Keratinocyte (primary cell): ENCODE measurements at regions not wholly inside any gene's neighbourhood (a gene's known extent, or its start where the extent isn't known, plus 50 kb on each side); places are given as distances from the start of the nearest gene placed in this dataset.

Source experiments
- DNase-seq: peaks from one replicate; pipeline ENCODE4 v3.0.0-alpha.2; 2011; ENCODE audit warnings: low read depth, missing footprints, low spot score
- FAIRE-seq: peaks from 2 replicates; lab custom pipeline; 2011; peaks lifted over from hg19 to GRCh38; lab: Jason Lieb, UNC
- H2AFZ ChIP-seq: 2 replicates; pipeline ENCODE4 v1.6.0; 2012; ENCODE audit warnings: low read length, control low read depth, inconsistent platforms; ENCODE audit not compliant: control insufficient read depth
- H3K27ac ChIP-seq: 2 replicates; pipeline ENCODE4 v1.5.1; 2011; ENCODE audit warnings: low read length; ENCODE audit not compliant: control insufficient read depth, insufficient read depth
- H3K27me3 ChIP-seq: 3 replicates; pipeline ENCODE4 v1.6.0; 2011; ENCODE audit warnings: low read length; ENCODE audit not compliant: control insufficient read depth, insufficient read depth; ENCODE audit errors: extremely low read depth
- H3K36me3 ChIP-seq, 2 experiments: 2 replicates in 1 of 2; 3 replicates in 1 of 2; pipeline ENCODE4 v1.5.1; 2011; ENCODE audit warnings: low read length in 2 of 2, mild to moderate bottlenecking in 1 of 2; ENCODE audit not compliant: control insufficient read depth in 2 of 2, insufficient read depth in 2 of 2; ENCODE audit errors: extremely low read depth in 1 of 2
- H3K4me1 ChIP-seq: 3 replicates; pipeline ENCODE4 v1.5.1; 2011; ENCODE audit warnings: low read length; ENCODE audit not compliant: control insufficient read depth, insufficient read depth; ENCODE audit errors: extremely low read depth
- H3K4me2 ChIP-seq: 3 replicates; pipeline ENCODE4 v1.6.0; 2011; ENCODE audit warnings: low read depth, low read length; ENCODE audit not compliant: control insufficient read depth, insufficient read depth; ENCODE audit errors: extremely low read depth
- H3K4me3 ChIP-seq, 3 experiments: fragments of 200-600 bp in 1 of 3; sonication (generic) in 1 of 3; 2 replicates in 2 of 3; 3 replicates in 1 of 3; pipeline ENCODE4 v1.5.1; 2011 to 2016; ENCODE audit warnings: low read length in 3 of 3, mild to moderate bottlenecking in 3 of 3, control low read depth in 2 of 3, inconsistent platforms in 1 of 3, low read depth in 1 of 3, mixed read lengths in 1 of 3, mixed run types in 1 of 3, moderate library complexity in 1 of 3; ENCODE audit not compliant: control insufficient read depth in 2 of 3, insufficient read depth in 2 of 3; ENCODE audit errors: extremely low read depth in 1 of 3
- H3K79me2 ChIP-seq: 2 replicates; pipeline ENCODE4 v1.6.0; 2012; ENCODE audit warnings: low read length; ENCODE audit not compliant: control insufficient read depth, insufficient read depth
- H3K9ac ChIP-seq: 3 replicates; pipeline ENCODE4 v1.6.0; 2011; ENCODE audit warnings: low read length; ENCODE audit not compliant: control insufficient read depth, insufficient read depth; ENCODE audit errors: extremely low read depth
- H3K9me1 ChIP-seq: 3 replicates; pipeline ENCODE4 v1.6.0; 2011; ENCODE audit warnings: low read length; ENCODE audit not compliant: control insufficient read depth, insufficient read depth; ENCODE audit errors: extremely low read depth
- H3K9me3 ChIP-seq: 2 replicates; pipeline ENCODE4 v1.5.1; 2012; ENCODE audit warnings: low read depth, low read length; ENCODE audit not compliant: control insufficient read depth
- H4K20me1 ChIP-seq: 3 replicates; pipeline ENCODE4 v1.6.0; 2011; ENCODE audit warnings: low read length; ENCODE audit not compliant: control insufficient read depth, insufficient read depth; ENCODE audit errors: extremely low read depth
- CTCF ChIP-seq, 3 experiments: IDR thresholded peaks in 1 of 3; conservative IDR thresholded peaks in 1 of 3; optimal IDR thresholded peaks in 1 of 3; 2 replicates in 2 of 3; 3 replicates in 1 of 3; pipeline versions ENCODE3 to v1.5.1; 2011; ENCODE audit warnings: low read length in 3 of 3, mild to moderate bottlenecking in 3 of 3, moderate library complexity in 2 of 3, control low read depth in 1 of 3, inconsistent platforms in 1 of 3; ENCODE audit not compliant: insufficient read depth in 2 of 3; ENCODE audit errors: extremely low read depth in 1 of 3
- EZH2 ChIP-seq: IDR thresholded peaks from one replicate; pipeline ENCODE4 v1.6.1; 2012; ENCODE audit warnings: inconsistent platforms, mild to moderate bottlenecking, low read length, moderate library complexity
- dilution Hi-C: fragments of 300-500 bp; cut with MboI; formaldehyde crosslinking; loops from one replicate; pipeline ENCODE4 v1.7.0; 2020; ENCODE audit warnings: low sequenced_read_pairs; ENCODE audit not compliant: extremely low pct_ligation_motif_present

GRCh38 chr3:98964784-98965183 lies 63.3 kb upstream of the DCBLD2 start:
- Histone ChIP-seq H3K27me3 (no peaks in the 10 kb centered on the region), H3K79me2 (peaks cover 21% of the 10 kb centered on the region), H4K20me1 (no peaks in the 10 kb centered on the region), H3K36me3 (no peaks in the 10 kb centered on the region), H3K9ac (no peak overlapping the region), H3K9me3 (no peaks in the 10 kb centered on the region), H3K4me2 (peak overlapping the region; percentile 10), H3K4me3 (no peak overlapping the region), H3K9me1 (no peaks in the 10 kb centered on the region), H3K4me1 (peaks cover 88% of the 10 kb centered on the region), H2AFZ (peak overlapping the region; percentile 22), H3K27ac (peak overlapping the region; percentile 94)
- DNase-seq (no peak), FAIRE-seq (no peak)
- dilution Hi-C loops, result no loop called here
- TF ChIP-seq EZH2 (no peak), CTCF (optimal IDR thresholded peaks at IDR 0.05 in 1 of 3, IDR thresholded peaks at IDR 0.05 in 1 of 3, conservative IDR thresholded peaks at IDR 0.05 in 1 of 3; ENCODE audit: extremely low read depth in 1 of 3, insufficient read depth in 2 of 3, low read length in 3 of 3) (no peak)

- Histone ChIP-seq H3K36me3 (no peaks in the 10 kb centered on the region), H3K9me3 (no peaks in the 10 kb centered on the region), H3K27me3 (no peaks in the 10 kb centered on the region), H3K4me3 (peak overlapping the region; percentile 3 to 67 (median 53)), H3K9ac (peak overlapping the region; percentile 70), H3K79me2 (peaks cover 15% of the 10 kb centered on the region), H3K27ac (peak overlapping the region; percentile 94), H3K4me2 (peak overlapping the region; percentile 70), H3K9me1 (no peaks in the 10 kb centered on the region), H2AFZ (no peak overlapping the region), H4K20me1 (no peaks in the 10 kb centered on the region), H3K4me1 (peaks cover 82% of the 10 kb centered on the region)
- TF ChIP-seq CTCF (optimal IDR thresholded peaks at IDR 0.05 in 1 of 3, IDR thresholded peaks at IDR 0.05 in 1 of 3, conservative IDR thresholded peaks at IDR 0.05 in 1 of 3; ENCODE audit: extremely low read depth in 1 of 3, insufficient read depth in 2 of 3, low read length in 3 of 3), result no peak
- no peak for TF ChIP-seq EZH2
- DNase-seq, result no peak
- FAIRE-seq, result peak; percentile 49
- dilution Hi-C loops, result no loop called here
Measured at GRCh38 chr3:98963546-98963945, 62.1 kb upstream of the DCBLD2 start.
